ENCODE measurements at regions not wholly inside any gene's neighbourhood (a gene's known extent, or its start where the extent isn't known, plus 50 kb on each side); places are given as distances from the start of the nearest gene placed in this dataset.

DNA sequence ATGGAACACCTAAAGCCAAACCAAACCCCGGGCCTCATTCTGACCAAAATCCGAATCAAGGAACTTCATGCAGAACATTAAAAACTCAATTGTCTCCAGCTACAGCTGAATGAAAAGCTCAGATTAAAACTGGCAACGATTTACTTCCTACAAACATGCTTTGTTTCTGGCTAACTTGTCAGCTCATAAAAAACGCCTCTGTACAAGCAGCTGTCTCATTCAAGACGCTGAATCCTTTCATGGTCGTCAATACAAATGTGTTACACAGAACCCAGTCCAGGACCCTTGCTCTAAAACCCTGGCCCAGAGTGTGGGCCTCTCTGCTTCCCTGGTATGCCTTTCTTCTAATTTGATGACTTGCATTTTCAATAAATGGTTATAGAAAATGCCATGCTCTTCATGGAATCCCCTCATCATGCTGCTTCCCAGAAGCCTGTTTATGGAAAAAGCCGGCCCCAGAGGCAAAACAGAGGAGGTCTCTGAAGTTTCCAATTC, 183.1 kb downstream of the PHLDA1 start:
- peak in 3 of 5 donors; percentile 15 to 54 (median 45) for DNase-seq
- Histone ChIP-seq H3K4me3 (ENCODE audit: low read length in 3 of 3) (no peak overlapping the region), H3K4me1 (ENCODE audit: control insufficient read depth in 2 of 3, insufficient read depth in 2 of 3, low read depth in 1 of 3, low read length in 3 of 3) (peaks cover 0 to 5% (median 0%) of the 10 kb centered on the region in 3 donors), H3K9ac (ENCODE audit: low read length in 3 of 3) (no peak overlapping the region), H3K27me3 (ENCODE audit: control insufficient read depth, insufficient read depth, low read length) (no peaks in the 10 kb centered on the region), H3K27ac (ENCODE audit: low read depth in 2 of 2, low read length in 2 of 2) (no peak overlapping the region), H3K9me3 (ENCODE audit: control insufficient read depth in 2 of 3, insufficient read depth in 1 of 3, low read length in 3 of 3) (no peaks in the 10 kb centered on the region), H3K36me3 (ENCODE audit: control insufficient read depth in 2 of 3, insufficient read depth in 3 of 3, low read length in 3 of 3) (no peaks in the 10 kb centered on the region)
- no peak for FAIRE-seq
- intact Hi-C loops (cut with DNase I), result no loop called here
- TF ChIP-seq, protein P1, sequence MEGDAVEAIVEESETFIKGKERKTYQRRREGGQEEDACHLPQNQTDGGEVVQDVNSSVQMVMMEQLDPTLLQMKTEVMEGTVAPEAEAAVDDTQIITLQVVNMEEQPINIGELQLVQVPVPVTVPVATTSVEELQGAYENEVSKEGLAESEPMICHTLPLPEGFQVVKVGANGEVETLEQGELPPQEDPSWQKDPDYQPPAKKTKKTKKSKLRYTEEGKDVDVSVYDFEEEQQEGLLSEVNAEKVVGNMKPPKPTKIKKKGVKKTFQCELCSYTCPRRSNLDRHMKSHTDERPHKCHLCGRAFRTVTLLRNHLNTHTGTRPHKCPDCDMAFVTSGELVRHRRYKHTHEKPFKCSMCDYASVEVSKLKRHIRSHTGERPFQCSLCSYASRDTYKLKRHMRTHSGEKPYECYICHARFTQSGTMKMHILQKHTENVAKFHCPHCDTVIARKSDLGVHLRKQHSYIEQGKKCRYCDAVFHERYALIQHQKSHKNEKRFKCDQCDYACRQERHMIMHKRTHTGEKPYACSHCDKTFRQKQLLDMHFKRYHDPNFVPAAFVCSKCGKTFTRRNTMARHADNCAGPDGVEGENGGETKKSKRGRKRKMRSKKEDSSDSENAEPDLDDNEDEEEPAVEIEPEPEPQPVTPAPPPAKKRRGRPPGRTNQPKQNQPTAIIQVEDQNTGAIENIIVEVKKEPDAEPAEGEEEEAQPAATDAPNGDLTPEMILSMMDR (IDR thresholded peaks at IDR 0.05; ENCODE audit: borderline replicate concordance, extremely low read depth, insufficient read depth), result no peak

DNA sequence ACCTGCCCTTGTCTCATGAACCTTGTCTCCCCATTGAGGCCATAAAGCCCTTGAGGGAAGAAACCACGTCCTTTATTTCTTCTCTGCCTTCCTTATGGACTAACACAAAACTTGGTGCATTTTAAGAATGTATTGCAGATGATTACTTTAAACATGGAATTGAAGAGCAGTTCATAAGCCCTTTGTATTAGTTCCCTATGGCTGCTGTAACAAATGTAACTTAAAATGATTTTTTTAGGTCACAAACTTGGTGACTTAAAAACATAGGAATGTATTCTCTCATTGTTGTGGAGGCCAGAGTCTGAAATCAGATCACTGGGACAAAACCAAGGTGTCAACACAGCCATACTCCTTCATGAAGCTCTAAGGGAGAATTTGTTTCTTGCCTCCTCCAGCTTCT, 185.5 kb downstream of the PHLDA1 start:
- FAIRE-seq, result no peak
- Histone ChIP-seq H3K4me3 (ENCODE audit: low read length in 3 of 3) (no peak overlapping the region), H3K36me3 (ENCODE audit: control insufficient read depth in 2 of 3, insufficient read depth in 3 of 3, low read length in 3 of 3) (no peaks in the 10 kb centered on the region), H3K9ac (ENCODE audit: low read length in 3 of 3) (no peak overlapping the region), H3K27ac (ENCODE audit: low read depth in 2 of 2, low read length in 2 of 2) (no peak overlapping the region), H3K9me3 (ENCODE audit: control insufficient read depth in 2 of 3, insufficient read depth in 1 of 3, low read length in 3 of 3) (no peaks in the 10 kb centered on the region), H3K4me1 (ENCODE audit: control insufficient read depth in 2 of 3, insufficient read depth in 2 of 3, low read depth in 1 of 3, low read length in 3 of 3) (peaks cover 0 to 5% (median 0%) of the 10 kb centered on the region in 3 donors), H3K27me3 (ENCODE audit: control insufficient read depth, insufficient read depth, low read length) (no peaks in the 10 kb centered on the region)
- TF ChIP-seq, protein P1 (IDR thresholded peaks at IDR 0.05; ENCODE audit: borderline replicate concordance, extremely low read depth, insufficient read depth), result no peak
- intact Hi-C loops (cut with DNase I), result no loop called here
- DNase-seq, result no peak

DNA sequence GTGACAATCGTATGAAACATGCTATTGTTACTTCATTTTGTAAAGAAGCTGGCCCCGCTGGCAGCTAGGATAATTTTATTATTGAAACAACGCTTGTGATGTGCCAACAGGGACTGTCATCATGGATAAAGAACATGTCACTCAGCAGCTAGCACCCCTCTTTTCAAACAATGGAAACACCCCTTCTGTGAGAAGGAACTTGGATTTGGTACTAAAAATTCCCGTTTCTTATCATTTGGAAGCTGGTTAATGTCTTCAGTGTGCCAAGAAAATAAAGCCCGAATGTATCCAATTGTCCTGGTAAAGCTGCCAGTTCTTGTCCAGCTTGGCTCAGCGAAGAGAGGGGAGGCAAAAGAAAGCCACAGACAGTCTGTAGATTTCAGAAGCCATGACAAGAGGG, 186.6 kb downstream of the PHLDA1 start:
- Histone ChIP-seq H3K27me3 (ENCODE audit: control insufficient read depth, insufficient read depth, low read length) (no peaks in the 10 kb centered on the region), H3K36me3 (ENCODE audit: control insufficient read depth in 2 of 3, insufficient read depth in 3 of 3, low read length in 3 of 3) (no peaks in the 10 kb centered on the region), H3K27ac (ENCODE audit: low read depth in 2 of 2, low read length in 2 of 2) (no peak overlapping the region), H3K4me1 (ENCODE audit: control insufficient read depth in 2 of 3, insufficient read depth in 2 of 3, low read depth in 1 of 3, low read length in 3 of 3) (peaks cover 0 to 5% (median 0%) of the 10 kb centered on the region in 3 donors), H3K9ac (ENCODE audit: low read length in 3 of 3) (no peak overlapping the region), H3K4me3 (ENCODE audit: low read length in 3 of 3) (no peak overlapping the region), H3K9me3 (ENCODE audit: control insufficient read depth in 2 of 3, insufficient read depth in 1 of 3, low read length in 3 of 3) (no peaks in the 10 kb centered on the region)
- intact Hi-C loops (cut with DNase I), result no loop called here
- DNase-seq (no peak), FAIRE-seq (no peak)
- TF ChIP-seq, protein P1 (IDR thresholded peaks at IDR 0.05; ENCODE audit: borderline replicate concordance, extremely low read depth, insufficient read depth), result no peak

All from kidney (tissue), 13 donors.